Ovary (tissue), 3 donors: ENCODE measurements at regions not wholly inside any gene's neighbourhood (a gene's known extent, or its start where the extent isn't known, plus 50 kb on each side); places are given as distances from the start of the nearest gene placed in this dataset.

Source experiments
- CTCF ChIP-seq, 3 donors: fragments of 450-650 bp in 2 of 3; fragments of 200-600 bp in 1 of 3; IDR thresholded peaks; one replicate each; pipeline versions ENCODE4 v1.5.1 to v1.8.0; 2016 to 2022; ENCODE audit warnings: antibody characterized with exemption in 3 of 3, mild to moderate bottlenecking in 1 of 3
- POLR2A ChIP-seq: fragments of 450-650 bp; IDR thresholded peaks from one replicate; pipeline ENCODE4 v1.6.1; 2017; ENCODE audit warnings: antibody characterized with exemption, mild to moderate bottlenecking, moderate library complexity
- donor health status: DM: no; HTN: no; CAD: no.

- TF ChIP-seq CTCF (IDR thresholded peaks at IDR 0.05) = no peak
- no peak for TF ChIP-seq POLR2A
Observed at GRCh38 chr3:106014971-106015370, 146.2 kb upstream of the CBLB start.
